ENCODE measurements at regions not wholly inside any gene's neighbourhood (a gene's known extent, or its start where the extent isn't known, plus 50 kb on each side); places are given as distances from the start of the nearest gene placed in this dataset.
"Not testable (repeated sequence)": the region's sequence is repeated elsewhere in the genome, so short reads cannot be mapped to it uniquely, and the experiment has no call there.

DNA sequence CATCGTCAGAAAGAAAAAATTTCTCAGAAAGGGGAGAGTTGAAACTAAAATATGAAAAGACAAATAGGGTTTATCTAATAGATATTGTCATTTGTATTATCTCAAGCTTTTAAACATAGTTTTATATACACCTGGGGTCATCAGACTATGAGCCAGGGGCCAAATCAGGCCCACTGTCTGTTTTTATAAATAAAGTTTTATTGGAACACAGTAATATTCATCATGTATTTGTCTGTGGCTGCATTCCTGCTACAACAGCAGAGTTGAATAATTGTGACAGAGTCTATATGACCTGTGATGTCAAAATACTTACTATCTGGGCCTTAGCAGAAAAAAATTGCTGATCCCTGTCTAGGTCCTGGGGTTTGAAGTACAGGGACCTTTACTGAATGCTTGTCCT lies 120.5 kb upstream of the RUNX1 start:
- in situ Hi-C loops (cut with MboI; ENCODE audit: low sequenced_read_pairs): no loop called here

DNA sequence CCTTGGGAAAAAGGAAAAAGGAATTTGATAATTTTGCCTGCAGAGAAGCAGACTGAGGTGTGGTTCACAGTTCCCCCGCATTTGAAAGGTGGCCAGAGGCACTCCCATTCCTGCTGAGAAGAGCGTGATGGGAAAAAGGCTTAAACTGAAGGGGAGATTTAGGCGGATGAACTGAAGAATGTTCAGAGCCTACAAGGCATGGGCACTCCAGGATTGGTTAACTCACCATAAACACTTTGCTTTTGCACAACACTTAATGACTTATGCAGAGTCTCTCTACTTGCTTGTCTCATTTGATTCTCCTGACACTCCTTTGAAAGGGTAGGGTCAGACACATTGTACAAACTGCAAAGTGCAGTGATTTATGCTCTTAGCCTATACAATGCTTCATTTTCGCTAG lies 119.6 kb upstream of the RUNX1 start:
- in situ Hi-C loops (cut with MboI; ENCODE audit: low sequenced_read_pairs): no loop called here

DNA sequence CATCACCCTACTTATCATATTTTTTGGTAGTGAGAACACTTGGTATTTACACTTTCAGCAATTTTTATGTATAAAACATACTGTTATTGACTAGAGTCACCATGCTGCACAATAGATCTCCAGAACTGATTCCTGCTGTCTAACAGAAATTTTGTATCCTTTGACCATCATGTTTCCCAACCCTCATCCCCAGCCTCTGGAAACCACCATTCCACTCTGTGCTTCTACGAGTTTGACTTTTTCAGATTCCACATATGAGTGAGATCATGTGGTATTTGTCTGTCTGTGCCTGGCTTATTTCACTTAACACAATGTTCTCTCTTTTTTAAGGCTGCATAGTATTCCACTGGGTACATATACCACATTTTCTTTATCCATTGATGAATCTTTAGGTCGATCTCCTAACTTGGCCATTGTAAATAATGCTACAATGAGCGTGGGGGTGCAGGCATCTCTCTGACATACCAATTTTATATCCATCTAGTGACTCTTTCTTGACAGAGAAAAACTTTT lies 115.9 kb upstream of the RUNX1 start:
- in situ Hi-C loops (cut with MboI; ENCODE audit: low sequenced_read_pairs): no loop called here

DNA sequence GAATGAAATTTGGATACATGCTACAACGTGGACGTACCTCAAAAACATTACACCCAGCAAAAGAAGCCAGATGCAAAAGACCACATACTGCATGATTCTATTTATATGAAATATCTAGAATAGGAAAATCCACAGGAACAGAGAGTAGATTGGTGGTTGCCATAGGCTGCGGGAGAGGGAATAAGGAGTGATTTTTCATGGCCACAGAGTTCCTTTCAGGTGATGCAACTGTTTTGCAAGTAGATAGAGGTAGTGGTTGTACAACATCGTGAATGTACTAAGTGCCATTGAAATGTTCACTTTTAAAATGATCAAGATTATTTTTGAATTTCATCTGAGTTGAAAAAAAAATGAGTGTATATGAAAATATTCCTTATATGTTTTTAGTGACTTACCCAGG lies 115.3 kb upstream of the RUNX1 start:
- in situ Hi-C loops (cut with MboI; ENCODE audit: low sequenced_read_pairs): no loop called here

DNA sequence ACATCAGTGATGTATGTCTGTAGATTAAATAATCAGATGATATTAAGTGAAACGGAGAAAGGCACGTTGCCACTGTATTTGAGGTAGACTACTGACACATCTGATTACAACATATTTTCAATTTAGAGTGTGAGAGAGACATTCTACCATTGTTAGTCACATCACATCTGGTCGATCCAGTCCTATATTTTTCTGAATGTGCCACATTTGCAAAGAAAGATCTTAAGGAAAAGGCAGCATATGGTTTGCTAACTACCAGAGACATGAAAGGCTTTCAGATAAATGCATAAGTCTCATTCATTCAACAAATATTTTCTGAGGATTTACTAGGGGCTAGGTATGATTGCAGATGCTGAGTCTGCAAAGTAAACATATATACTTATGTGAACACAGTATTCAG lies 114.3 kb upstream of the RUNX1 start:
- in situ Hi-C loops (cut with MboI; ENCODE audit: low sequenced_read_pairs): no loop called here

DNA sequence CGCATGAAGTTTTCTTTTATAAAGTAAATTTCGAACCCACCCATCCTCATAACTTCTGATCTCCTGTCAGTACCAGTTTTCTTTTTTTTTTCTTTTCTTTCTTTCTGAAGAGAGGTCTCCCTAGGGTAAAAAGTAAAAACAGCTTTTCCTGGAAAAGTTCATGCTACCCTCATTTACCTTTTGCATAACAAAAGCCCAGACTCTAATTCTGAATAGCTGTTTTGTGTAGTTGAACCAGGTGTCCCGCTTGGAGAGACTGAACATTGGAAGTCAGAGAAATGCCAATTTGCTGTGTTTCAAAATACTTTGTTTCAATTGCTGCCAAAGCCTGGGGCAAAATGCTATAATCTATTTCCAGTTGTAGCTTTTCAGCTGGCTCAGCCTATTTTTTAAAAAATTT lies 113.7 kb upstream of the RUNX1 start:
- in situ Hi-C loops (cut with MboI; ENCODE audit: low sequenced_read_pairs): no loop called here

DNA sequence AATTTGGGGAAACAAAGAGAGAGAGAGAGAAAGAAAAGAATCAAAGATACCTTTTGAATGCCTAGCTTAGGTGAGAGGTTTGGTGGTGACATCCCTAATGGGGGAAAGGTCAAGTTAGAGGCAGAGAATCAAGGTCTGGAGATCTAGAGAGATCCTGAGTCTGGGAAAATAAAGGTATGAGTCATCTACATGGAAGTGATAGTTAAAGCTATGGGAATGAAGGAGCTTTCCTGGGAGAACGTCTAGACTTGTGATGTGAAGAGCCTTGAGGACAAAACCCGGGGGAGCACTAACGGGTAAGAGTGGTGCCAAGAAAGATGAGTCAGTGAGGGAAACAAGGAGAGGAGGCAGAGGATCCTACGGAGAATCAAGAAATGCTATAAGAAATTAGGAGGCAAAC lies 110.8 kb upstream of the RUNX1 start:
- in situ Hi-C loops (cut with MboI; ENCODE audit: low sequenced_read_pairs): no loop called here

DNA sequence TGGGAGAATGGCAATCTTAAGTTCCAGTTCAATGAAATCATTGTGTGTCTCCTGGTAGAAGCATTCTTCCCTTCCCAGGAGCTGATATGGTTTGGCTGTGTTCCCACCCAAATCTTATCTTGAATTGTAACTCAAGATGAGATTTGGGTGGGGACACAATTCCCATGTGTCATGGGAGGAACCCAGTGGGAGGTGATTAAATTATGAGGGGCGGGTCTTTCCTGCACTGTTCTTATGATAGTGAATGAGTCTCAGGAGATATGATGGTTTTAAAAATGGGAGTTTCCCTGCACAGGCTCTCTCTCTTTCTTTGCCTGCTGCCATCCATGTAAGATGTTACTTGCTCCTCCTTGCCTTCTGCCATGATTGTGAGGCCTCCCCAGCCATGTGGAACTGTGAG lies 108.3 kb upstream of the RUNX1 start:
- in situ Hi-C loops (cut with MboI; ENCODE audit: low sequenced_read_pairs): not testable (repeated sequence)

DNA sequence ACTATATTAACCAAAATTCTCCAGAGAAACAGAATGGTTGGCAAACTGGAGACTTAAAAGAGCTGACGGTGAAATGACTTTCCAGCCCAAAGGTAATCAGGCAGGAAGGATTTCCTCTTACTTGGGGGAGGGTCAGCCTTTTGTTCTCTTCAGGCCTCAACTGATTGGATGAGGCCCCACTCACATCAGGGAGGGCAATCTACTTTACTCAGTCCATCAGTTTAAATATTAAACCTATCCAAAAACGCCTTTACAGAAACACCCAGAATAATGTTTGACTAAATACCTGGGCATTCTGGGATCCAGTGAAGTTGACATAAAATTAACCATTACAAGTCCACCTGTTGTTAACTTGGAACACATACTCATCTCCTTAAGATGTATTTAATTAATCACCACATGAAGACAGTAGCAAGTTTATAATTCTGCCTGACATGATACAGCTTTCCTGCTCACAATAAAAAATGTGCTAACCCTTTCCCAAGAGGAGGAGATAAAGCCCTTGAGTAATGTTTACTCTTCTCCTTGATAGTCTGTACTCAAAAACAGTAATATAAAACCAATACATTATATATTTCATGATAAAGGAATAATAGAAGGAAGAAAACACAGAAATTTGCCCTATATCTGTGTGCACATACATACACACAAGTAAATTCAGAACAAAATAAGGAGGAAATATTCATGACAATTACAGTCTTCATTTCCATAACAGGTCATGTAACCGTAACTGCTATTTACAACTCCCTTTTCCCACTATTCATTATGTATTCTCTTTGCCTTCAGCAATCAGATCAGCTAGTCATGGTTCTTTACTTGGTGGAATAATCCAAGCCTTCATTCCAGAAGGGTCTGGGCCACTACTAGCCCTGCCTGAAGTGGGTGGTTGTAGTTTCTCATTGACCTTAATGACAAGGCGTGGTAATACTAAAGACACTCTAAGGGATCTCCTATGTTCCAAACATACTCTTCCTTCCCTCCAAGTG lies 107.5 kb upstream of the RUNX1 start:
- in situ Hi-C loops (cut with MboI; ENCODE audit: low sequenced_read_pairs): no loop called here

DNA sequence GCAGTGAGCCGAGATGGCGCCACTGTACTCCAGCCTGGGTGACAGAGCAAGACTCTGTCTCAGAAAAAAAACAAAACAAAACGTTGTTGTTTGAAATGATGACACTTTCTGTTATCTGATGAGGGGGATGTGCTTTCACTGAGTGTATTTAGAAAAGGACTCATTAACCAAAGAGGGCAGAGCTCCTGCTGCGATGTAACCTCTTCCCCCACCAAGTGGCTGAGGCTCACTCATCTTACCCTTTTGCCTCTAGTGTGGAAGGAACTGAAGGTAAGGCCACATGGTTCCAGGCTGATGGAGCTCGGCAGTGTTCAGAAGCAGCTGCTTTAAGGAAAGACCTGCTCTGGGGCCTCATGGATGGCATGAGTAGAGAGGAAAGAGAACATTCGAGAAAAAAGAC lies 105.7 kb upstream of the RUNX1 start:
- in situ Hi-C loops (cut with MboI; ENCODE audit: low sequenced_read_pairs): no loop called here

DNA sequence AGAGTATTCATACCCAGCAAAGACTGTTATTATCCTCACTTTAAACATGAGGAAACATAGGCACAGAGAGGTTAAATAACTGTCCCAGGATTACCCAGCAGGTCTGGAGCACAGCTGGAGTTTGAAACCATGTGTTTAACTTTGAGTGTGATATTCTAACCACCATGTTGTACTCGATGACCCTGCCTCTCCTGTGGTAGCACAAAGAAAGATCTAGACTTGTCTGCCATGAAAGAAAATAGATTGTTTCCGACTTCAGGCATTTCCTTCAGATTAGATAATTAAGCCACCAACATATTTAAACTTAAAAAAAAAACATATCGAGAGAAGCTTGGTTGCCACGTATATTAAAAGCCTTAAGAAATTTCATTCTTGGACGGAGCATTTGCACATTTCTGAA lies 104.6 kb upstream of the RUNX1 start:
- in situ Hi-C loops (cut with MboI; ENCODE audit: low sequenced_read_pairs): no loop called here

DNA sequence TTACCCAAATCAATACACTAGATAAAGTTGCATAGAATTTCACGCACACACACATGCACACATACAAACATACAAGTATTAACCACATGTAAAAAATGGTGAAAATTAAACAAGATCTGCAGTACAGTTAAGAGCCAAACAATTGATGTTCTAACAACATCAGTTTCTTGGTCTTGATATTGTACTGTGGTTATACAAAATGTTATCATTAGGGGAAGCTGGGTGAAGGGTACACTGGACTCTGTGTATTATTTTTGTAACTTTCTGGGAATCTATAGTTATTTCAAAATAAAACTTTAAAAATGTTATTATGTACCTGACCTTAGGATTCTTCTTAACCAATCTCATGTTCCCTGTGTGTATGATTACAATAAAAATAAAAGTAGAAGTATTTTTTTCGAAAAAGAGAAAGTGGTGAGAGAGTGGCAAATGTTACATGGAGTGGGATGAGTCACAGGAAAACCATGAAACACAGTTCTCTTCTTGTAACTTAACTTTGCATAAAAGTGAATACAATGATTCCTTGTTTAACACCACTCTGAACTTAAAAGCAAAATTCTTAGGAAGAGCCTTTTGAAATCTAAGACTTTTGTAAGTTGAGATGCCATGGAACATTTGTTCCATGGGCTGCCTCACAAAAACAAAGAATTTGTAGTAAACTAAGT lies 101.6 kb upstream of the RUNX1 start:
- in situ Hi-C loops (cut with MboI; ENCODE audit: low sequenced_read_pairs): no loop called here

DNA sequence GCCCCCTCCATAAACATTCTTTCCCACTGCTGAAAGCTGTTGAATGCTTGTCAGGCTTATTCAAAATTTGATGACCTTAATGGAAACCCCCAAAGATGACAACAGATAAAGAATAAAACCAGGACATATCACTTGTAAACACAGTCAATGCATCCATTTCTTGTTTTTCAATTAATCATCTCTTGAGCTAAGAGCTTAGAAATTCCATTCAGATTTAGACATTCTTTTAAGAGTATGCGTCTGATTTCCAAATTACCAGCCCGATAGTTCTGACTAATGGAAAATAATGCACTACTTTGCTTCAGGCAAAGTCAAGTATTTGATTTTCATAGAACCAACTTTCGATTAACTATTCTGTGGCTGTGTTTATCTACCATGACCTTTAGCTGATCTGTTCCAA lies 100.6 kb upstream of the RUNX1 start:
- in situ Hi-C loops (cut with MboI; ENCODE audit: low sequenced_read_pairs): no loop called here

DNA sequence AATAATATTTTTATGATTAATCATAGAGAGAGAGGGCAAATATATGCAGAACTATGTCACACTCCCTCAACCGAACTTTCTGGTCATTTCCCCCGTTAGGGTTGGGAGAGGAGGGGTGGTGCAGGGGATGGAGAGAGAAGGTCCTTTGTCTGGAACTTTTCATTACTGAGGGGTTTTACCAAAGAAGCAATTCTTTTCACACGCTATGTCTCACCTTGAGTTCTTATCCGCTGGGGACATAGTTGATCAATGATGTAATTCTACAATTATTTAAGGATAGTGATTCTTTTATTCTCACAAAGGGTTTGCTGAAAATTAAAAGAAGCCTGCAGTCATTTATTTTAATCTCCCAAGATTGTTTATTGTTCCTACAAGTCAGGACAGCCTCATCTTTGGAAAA lies 98.3 kb upstream of the RUNX1 start:
- in situ Hi-C loops (cut with MboI; ENCODE audit: low sequenced_read_pairs): no loop called here

DNA sequence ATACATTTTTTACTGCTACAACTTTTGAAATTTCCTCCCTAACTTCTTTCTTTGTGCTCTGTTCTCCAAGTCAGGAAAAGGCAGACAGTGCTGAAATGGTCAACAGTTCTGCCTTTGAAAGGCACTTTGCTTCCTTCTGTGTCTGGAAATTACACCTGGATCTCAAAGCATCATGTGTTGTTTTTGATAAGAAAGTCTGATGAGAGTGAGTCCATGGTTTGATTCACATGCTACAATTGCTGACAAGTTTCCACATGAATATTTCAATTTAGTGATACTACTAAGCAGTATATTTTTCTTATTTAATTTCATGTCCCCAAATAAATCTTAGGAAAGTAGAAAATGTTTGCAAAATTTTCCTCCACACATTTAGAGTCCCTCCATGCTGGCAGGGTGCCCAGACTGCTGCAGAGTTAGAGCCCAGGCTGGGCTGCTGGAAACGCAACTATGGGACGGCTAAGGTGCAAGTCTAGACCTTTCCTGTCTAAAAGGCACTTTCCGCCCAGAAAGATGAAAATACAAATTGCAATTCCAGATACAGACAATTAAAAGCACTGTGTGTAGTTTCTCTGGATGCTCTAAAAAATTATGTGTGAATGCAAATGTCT lies 96.6 kb upstream of the RUNX1 start:
- in situ Hi-C loops (cut with MboI; ENCODE audit: low sequenced_read_pairs): no loop called here

DNA sequence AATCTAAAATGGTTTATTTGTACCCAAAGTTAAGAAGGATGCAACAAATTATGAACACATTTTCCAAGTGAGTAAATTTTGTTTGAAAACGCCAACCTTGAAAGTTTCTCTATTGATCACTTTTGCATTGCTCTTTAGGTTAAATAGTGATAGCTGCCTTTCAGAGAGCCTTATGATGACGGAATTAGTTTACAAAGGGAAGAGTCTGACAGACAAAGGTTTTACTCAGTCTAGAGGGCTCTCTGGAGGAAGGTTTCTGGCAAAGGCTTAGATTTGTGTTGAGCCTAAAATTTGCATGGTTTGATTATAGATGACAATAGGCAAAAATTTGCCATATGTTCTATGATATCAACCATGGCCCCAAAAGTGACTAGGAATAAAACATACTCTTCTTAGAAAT lies 95.9 kb upstream of the RUNX1 start:
- in situ Hi-C loops (cut with MboI; ENCODE audit: low sequenced_read_pairs): no loop called here

DNA sequence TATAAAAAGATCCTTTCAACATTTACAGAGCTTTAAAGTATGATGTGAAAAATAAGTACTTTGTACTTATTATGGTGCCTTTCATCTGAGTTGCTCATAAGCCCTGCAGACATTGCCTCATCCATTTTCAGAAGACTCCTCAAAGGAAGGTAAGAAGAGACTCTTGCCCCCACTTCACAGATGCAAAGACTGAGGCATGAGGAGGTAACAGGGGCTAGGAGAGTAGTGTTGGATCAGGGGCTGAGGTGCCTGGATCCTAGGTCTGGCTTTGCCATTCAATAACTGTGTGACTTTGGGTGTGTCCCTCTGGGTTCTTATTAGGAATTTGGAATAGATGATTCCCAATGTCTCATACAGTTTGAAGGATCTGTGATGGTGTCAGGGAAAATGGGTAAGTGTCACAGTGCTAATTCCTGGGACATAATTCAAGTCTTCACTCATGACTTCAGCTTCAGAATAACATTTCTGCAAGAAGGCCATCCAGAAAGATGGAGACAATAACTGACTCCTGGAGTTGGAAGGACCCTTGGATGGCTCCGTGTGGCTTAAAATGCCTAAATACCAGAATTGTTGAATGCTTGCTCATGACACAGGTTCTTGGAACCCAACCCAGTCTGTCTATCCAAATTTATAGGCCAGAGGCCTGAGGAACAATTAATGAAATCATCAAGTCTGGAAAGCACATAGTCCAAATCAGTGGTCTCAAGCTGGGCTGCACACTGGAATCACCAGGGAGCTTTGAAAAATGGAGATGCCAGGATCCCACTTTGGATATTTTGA lies 93.1 kb upstream of the RUNX1 start:
- in situ Hi-C loops (cut with MboI; ENCODE audit: low sequenced_read_pairs): no loop called here

DNA sequence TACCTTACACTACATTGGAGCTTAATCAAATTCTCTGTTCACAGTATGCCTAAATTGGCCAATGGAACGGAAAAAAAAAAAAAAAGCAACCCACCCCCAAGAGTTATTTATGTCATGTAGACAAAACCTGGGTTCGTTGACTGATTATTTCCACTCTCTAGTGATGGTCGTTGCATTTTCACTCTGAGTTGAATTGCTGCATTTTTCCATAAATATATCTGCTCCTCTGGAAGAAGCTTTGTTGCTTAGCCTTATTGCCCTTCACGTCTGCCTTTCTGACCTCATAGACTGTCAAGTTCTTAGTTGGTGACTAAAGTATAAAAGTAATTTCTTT lies 90.2 kb upstream of the RUNX1 start:
- in situ Hi-C loops (cut with MboI; ENCODE audit: low sequenced_read_pairs): no loop called here

DNA sequence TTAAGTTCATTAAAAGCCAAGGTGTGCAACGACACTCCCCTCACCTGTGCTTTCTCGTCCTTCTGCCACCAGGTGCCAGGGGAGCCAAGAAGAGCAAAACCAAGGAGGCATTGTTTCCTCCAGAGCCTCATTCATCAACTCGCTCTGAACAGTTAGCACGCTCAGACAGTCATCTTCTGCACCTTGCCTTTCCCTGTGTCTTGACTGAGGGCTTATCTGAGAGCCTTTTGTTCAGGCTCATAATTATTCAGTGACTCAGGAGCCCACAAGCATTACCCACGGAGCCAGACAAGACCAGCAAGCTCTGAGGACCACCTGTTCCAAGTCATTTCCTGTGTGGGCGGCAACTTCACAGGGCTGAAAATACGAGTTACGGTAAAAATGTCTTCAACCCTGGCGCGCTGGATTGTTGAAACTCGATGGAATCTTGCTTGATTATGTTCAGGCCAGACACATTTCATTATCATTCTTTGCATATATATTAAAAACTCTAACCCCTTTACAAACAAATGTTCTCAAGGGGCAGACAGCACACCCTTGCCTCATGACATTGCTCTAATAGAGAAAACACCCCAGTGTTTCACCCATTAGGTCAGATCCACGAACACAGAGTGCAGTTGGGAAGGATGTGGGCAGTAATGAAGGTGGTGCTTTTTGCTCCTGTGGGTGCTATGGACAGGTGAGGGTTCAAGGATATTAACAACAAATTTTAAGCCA lies 89.7 kb upstream of the RUNX1 start:
- in situ Hi-C loops (cut with MboI; ENCODE audit: low sequenced_read_pairs): no loop called here

DNA sequence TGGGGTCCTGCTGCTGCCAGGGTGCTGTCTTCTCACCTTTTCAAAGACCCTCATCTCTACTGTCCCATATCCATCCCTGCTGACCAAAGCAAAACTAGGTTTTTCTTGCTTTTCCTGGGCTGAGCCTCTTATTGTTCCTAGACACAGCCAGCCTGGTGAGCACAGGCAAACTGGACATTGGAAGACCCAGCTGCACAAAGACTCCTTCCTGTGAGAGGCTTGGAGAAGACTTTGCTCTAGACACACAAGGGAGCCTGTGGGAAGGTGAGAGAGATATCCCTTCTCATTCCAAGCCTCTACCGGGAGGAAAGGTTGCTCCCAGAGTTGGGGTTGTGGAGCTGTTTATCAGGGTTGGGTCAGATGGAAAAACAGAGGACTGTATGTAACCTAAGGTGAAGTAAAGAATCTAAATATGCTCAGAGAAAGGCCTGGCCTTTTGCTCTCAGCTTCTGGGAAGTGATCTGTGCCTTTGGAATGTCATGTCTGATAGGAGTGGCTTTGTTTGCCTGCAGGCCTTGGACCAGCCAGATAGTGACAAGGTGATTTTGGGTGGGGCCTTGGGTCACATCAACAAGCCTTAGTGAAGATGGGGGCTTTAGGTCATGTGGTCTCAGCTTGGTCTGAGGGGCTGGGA lies 87.6 kb upstream of the RUNX1 start:
- in situ Hi-C loops (cut with MboI; ENCODE audit: low sequenced_read_pairs): no loop called here
